GM13977 (cell line): ENCODE measurements at regions not wholly inside any gene's neighbourhood (a gene's known extent, or its start where the extent isn't known, plus 50 kb on each side); places are given as distances from the start of the nearest gene placed in this dataset.

Experiments
- DNase-seq: peaks from one replicate; pipeline ENCODE4 v3.0.0; 2012; ENCODE audit warnings: low spot score
- in situ Hi-C: fragments of 300-500 bp; cut with MboI; formaldehyde crosslinking; loops from one replicate; pipeline ENCODE4 v1.12.0; 2022; ENCODE audit warnings: low sequenced_read_pairs, low pct_unique_long_range_greater_than_20kb, mixed read lengths, inconsistent platforms; ENCODE audit not compliant: unreplicated experiment
- TF ChIP-seq, protein P1 (sequence below): IDR thresholded peaks from 2 replicates; pipeline ENCODE4 v1.5.1; 2012; ENCODE audit warnings: mild to moderate bottlenecking, control low read depth; ENCODE audit not compliant: insufficient read depth; ENCODE audit errors: extremely low read depth, missing control alignments

DNA sequence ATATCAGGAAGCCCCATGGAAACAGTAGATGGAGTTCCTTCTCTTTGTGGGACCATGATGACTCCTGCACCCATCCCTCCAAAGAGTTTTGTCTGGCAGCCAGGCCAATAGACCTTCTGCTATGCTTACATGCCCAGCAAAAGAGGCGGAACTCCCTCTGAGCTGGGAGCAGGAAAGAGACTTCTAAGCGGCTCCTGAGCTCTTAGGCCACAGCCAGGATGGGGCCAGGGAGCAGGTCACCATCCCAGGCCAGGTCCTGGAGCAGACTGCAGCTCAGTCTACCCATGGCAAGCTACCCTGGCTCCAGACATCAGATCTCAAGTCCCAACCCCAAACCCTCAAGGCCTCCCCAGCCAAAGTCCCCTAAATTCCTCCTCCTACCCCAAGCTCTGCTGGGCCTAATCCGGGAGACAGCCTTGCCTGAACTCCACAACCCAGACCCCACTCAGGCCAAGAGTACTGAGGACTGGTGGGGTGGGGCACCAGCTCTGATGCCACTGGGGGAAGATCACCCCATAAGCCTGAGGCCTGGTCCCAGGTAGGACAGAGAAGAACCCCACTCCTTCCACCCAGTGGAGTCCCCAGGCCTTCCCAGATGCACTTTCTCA is 387.9 kb downstream of the MATN1 start:
- DNase-seq = no peak
- in situ Hi-C loops = no loop called here
- TF ChIP-seq, protein P1, sequence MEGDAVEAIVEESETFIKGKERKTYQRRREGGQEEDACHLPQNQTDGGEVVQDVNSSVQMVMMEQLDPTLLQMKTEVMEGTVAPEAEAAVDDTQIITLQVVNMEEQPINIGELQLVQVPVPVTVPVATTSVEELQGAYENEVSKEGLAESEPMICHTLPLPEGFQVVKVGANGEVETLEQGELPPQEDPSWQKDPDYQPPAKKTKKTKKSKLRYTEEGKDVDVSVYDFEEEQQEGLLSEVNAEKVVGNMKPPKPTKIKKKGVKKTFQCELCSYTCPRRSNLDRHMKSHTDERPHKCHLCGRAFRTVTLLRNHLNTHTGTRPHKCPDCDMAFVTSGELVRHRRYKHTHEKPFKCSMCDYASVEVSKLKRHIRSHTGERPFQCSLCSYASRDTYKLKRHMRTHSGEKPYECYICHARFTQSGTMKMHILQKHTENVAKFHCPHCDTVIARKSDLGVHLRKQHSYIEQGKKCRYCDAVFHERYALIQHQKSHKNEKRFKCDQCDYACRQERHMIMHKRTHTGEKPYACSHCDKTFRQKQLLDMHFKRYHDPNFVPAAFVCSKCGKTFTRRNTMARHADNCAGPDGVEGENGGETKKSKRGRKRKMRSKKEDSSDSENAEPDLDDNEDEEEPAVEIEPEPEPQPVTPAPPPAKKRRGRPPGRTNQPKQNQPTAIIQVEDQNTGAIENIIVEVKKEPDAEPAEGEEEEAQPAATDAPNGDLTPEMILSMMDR = no peak

DNA sequence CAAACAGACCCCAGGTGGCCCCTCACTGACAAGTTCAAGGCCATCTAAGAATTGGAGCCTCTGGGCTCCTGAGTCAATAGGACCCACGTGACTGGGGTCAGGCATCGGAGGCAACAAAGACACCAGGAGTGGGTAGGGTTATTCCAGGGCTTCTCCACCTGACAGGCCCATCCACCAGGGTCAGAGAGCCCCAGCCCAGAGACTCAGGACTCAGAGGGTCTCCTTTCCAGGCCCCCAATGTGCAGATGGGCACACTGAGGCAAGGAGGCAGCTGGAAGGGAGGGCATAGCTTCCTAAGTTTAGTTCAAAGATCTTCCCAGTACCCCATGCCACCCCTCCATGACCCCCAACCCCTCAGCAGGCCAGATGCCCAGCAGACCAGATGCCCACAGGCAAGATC is 388.6 kb downstream of the MATN1 start:
- DNase-seq = no peak
- in situ Hi-C loops = no loop called here
- TF ChIP-seq, protein P1 = no peak

DNA sequence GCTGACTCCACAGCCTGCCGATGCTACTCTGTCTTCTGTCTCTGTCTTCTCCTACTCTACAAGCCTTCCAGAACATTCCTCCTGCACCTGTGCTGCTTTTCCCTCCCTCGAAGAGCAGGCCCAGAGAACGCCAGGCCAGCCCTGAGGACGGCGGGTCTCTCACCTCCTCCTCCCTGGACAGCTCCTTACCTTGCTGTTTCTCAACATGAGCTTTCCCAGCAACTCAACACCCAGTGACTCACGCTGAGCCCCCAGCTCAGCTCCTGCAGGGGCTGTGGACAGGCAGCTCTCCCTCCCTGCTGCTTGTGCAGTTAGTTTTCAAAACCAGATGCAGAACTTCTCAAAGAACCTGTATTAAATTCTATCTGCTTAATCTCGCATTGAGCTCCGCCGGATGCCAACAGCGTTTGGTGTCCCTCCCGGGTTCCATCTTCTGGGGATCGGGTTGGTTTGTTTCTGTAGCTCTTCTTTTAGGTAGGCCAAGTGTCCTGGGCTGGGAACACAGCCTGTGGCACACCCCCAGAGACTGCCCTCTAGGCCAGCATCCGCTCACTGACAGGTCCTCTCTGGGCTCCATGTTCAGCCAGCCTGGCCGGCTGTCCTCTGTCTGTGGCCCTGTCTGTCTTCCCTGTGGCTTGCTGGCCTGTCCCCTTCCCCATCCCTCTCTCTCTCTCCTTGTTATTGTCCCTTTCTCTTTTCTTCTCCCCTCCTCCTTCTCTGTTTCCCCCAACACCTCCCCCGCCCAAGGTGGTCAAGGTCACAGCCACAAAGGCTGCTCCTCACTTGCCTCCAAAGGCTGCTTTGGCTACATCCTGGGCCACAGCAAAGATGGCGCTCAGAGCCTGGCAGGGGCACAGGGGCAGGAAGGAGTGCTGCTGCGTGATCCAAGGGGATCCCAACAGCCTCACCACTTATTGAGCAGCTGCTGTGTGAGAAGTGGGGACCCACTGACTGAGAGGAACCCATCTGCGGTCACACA is 391.0 kb downstream of the MATN1 start:
- DNase-seq = no peak
- in situ Hi-C loops = no loop called here
- TF ChIP-seq, protein P1 = no peak

DNA sequence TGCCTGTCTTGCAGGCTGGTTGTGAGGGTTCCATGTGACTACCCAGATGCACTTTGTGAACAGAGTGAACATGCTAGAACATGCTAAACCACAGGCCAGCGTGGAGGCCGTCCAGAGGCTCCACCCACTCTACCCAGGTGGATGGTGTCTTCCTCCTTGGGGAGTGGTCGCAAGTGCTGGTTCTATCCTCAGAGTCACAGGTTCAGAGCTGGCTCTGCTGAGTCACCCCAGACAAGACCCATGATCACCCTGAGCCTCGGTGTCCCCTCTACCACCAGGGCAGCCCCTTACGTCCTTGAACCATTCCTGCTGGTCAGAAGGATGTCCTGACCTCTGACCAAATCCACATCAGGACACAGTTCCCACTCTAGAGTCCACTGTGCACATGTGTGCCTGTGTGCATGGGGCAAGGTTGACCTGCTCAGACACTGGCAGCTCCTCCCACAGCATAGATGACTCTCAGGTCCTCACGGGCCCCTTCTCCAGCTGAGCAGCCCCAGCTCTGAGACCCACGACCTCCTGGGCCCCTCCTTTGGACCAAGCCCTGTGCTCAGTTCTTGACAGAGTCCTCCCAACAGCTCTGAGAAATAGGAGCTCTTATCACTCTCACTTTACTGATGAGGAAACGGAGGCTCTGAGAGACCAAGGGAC is 391.8 kb downstream of the MATN1 start:
- no peak for DNase-seq
- in situ Hi-C loops = no loop called here
- TF ChIP-seq, protein P1 = no peak

DNA sequence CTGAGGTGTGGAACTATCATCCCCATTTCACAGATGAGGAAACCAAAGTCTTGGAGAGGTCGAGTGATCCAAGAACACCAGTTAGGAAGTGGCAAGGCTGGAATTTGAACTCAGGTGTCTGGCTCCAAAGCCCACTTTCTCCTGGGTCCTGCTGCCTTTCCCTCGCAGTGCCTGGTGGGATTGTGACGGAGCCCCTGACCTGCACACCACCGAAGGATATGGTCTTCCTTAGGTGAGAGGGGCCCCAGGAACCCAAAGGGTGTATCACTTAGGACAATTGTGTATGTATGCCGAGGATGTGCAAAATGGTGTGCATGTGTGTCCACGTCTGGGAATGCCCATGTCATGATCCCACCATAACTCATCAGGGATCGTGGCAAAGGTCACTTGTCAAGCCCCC is 392.7 kb downstream of the MATN1 start:
- no peak for DNase-seq
- in situ Hi-C loops = no loop called here
- TF ChIP-seq, protein P1 = no peak

DNA sequence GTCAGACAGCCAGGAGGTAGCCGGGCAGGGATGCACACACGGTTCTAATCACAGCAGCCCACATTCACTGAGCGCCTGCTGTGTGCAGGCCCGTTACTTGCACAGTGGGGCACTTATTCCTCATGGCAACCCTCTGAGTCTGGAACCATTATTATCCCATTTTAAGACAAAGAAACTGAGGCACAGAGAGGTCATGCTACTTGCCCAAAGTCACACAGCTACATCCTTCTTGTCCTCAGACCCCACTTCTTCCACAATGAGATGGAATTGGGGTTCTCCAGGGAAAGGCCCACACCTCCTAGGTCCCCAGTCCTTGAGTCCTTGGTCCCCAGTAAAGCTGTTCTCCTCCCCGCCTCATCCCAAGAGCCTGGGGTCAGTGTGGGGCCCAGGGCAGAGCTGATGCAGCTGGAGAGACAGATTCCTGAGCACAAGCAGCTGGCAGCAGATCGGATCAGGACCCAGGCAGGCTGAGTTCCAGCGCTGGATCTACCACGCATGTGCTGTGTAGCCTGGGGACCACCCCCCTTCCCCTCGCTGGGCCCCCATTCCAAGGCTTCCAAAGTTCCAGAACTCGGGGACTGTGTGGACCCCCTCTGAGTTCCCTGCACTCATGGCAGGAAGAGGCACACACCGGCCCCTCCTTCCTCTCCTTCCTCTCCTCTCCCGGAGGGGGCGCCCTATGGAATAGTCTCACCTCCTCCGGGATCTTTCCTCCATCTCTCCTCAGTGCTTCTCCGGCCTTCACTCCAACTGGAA is 393.4 kb downstream of the MATN1 start:
- no peak for DNase-seq
- TF ChIP-seq, protein P1 = no peak
- in situ Hi-C loops = no loop called here
